ENCODE measurements at regions not wholly inside any gene's neighbourhood (a gene's known extent, or its start where the extent isn't known, plus 50 kb on each side); places are given as distances from the start of the nearest gene placed in this dataset.

DNA sequence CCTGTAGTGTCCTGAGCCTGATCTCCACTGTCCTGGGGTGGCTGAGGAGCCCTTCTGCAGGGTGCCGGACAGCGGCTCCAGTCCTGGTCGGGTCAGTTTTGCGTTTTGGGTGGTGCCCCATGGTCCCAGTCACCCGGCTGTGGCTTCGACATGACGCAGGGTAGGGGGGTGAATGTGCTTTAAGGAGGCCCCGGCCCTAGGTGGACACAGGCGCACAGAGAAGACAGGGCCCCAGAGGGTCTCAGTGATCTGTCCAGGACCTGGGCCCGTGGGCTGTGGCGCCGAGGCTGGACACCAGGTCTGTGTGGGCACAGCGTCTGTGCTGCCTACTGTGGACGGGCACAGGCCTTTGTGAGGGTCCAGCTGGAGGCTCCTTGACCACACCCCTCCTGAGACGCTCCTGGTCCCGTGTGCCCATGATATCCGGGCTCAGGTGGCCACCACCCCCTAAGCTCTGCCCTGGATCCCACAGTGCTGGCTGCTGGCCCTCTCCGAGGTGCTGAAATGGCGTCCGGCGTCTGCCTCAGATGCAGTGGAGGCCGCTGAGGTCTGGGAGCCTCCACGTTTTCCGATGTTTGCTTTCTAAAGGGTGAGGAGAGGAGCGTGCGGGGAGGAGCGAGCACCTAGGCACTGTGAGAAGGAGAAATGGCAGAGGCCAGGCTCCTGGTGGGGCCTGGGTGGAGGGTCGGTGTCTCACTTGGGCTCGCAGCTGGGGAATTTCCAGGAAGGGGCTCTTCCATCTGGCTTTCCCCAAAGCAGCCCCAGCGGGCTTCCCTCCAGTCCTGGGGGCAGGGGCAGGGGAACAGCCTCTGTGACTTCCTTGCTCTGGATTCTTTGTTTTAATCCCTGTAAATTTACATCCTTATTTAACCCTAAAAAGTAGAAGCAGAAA lies 56.1 kb upstream of the ACSF3 start:
- Histone ChIP-seq H3K4me1 (ENCODE audit: control insufficient read depth in 5 of 5, insufficient read depth in 5 of 5, low read length in 5 of 5) (peaks cover 0 to 2% (median 0%) of the 10 kb centered on the region in 5 donors), H3K27me3 (ENCODE audit: control insufficient read depth in 5 of 5, insufficient read depth in 4 of 5, low read length in 5 of 5) (peaks cover 32 to 73% (median 64%) of the 10 kb centered on the region in 5 donors), H3K36me3 (ENCODE audit: control insufficient read depth in 5 of 5, insufficient read depth in 5 of 5, low read length in 5 of 5) (no peaks in the 10 kb centered on the region), H3K4me3 (ENCODE audit: low read depth in 1 of 5, low read length in 5 of 5) (no peak overlapping the region), H3K9me3 (ENCODE audit: control insufficient read depth in 5 of 5, low read length in 5 of 5) (no peaks in the 10 kb centered on the region), H3K27ac (ENCODE audit: low read depth, low read length) (no peak overlapping the region), H3K9ac (ENCODE audit: low read length in 5 of 5) (no peak overlapping the region)

DNA sequence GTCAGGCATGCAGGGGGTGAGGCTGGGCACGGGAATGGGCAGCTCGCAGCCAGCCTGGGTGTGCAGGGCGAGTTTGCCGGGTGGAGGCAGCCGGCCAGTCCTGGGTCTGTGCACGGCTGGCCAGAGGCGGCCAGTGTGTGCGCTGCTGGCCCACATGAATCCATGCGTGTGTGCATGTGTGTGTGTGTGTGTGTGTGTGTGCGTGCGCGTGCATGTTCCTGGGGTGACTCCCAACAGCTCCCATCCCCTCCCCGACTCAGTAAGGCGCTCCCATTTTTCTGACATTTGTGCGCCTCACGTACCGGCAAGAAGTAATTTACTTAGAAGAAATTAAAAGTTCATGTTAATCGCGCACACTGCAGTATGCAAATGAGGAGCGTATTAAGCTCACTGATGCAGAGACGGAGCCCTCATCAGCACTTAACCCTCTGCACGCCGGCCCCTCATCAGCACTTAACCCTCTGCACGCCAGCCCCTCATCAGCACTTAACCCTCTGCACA lies 55.4 kb upstream of the ACSF3 start:
- Histone ChIP-seq H3K27ac (ENCODE audit: low read depth, low read length) (no peak overlapping the region), H3K27me3 (ENCODE audit: control insufficient read depth in 5 of 5, insufficient read depth in 4 of 5, low read length in 5 of 5) (peaks cover 32 to 73% (median 64%) of the 10 kb centered on the region in 5 donors), H3K4me3 (ENCODE audit: low read depth in 1 of 5, low read length in 5 of 5) (no peak overlapping the region), H3K36me3 (ENCODE audit: control insufficient read depth in 5 of 5, insufficient read depth in 5 of 5, low read length in 5 of 5) (no peaks in the 10 kb centered on the region), H3K9me3 (ENCODE audit: control insufficient read depth in 5 of 5, low read length in 5 of 5) (no peaks in the 10 kb centered on the region), H3K9ac (ENCODE audit: low read length in 5 of 5) (no peak overlapping the region), H3K4me1 (ENCODE audit: control insufficient read depth in 5 of 5, insufficient read depth in 5 of 5, low read length in 5 of 5) (peaks cover 0 to 2% (median 0%) of the 10 kb centered on the region in 5 donors)

DNA sequence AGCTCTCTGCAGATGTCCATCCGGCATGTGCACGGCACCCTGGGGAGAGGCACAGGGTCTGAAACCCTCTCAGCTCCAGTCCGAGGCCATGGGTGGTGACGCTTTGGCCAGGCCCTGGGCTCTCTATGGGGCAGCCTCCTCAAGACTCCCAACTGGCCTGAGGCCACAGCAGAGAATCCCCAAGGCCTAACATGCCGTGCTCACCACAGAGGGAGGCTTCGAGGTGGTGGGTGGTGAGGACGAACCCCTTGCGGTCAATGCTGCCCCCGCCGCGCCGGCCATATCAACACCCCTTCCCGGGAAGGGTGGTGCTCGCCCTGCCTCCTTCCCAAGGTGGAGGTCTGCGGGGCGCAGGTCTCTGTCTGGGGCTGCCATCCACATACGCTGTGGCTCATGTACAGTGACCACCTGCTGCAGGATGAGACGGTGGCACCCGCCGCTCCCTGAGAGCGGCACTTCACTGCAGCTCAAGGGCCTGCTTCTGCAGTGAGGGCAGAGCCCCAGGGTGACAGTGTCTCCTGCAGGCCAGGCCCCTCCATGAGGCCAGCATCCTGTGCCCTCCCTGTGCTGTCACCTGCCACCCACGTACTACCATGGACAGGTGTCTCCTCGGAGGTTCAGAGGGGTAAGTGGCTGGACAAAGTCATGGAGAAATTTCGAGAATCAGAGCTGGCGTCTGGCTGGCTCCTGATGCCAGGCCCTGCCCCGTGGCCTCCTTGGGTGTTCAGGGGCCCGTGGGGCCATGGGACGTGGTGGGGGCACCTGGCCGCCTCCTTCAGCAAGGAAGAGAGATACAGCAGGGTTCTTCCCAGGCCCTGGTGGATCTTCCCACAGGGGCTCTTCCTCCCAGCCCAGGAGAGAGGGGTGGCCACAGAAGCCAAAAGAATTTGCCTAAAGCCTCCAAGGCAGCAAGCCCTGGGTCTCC lies 54.6 kb upstream of the ACSF3 start:
- Histone ChIP-seq H3K9me3 (ENCODE audit: control insufficient read depth in 5 of 5, low read length in 5 of 5) (no peaks in the 10 kb centered on the region), H3K36me3 (ENCODE audit: control insufficient read depth in 5 of 5, insufficient read depth in 5 of 5, low read length in 5 of 5) (no peaks in the 10 kb centered on the region), H3K27ac (ENCODE audit: low read depth, low read length) (no peak overlapping the region), H3K27me3 (ENCODE audit: control insufficient read depth in 5 of 5, insufficient read depth in 4 of 5, low read length in 5 of 5) (peaks cover 30 to 73% (median 61%) of the 10 kb centered on the region in 5 donors), H3K9ac (ENCODE audit: low read length in 5 of 5) (no peak overlapping the region), H3K4me3 (ENCODE audit: low read depth in 1 of 5, low read length in 5 of 5) (no peak overlapping the region), H3K4me1 (ENCODE audit: control insufficient read depth in 5 of 5, insufficient read depth in 5 of 5, low read length in 5 of 5) (peaks cover 0 to 1% (median 0%) of the 10 kb centered on the region in 5 donors)

GRCh38 chr16:89039756-89040155 lies 53.9 kb upstream of the ACSF3 start:
- no peak overlapping the region for H3K9ac ChIP-seq (ENCODE audit: low read length in 5 of 5)
- no peak overlapping the region for H3K27ac ChIP-seq (ENCODE audit: low read depth, low read length)
- H3K27me3 ChIP-seq (ENCODE audit: control insufficient read depth in 5 of 5, insufficient read depth in 4 of 5, low read length in 5 of 5), result peaks cover 33 to 73% (median 59%) of the 10 kb centered on the region in 5 donors
- no peak overlapping the region for H3K4me3 ChIP-seq (ENCODE audit: low read depth in 1 of 5, low read length in 5 of 5)
- no peaks in the 10 kb centered on the region for H3K36me3 ChIP-seq (ENCODE audit: control insufficient read depth in 5 of 5, insufficient read depth in 5 of 5, low read length in 5 of 5)
- no peaks in the 10 kb centered on the region for H3K9me3 ChIP-seq (ENCODE audit: control insufficient read depth in 5 of 5, low read length in 5 of 5)
- H3K4me1 ChIP-seq (ENCODE audit: control insufficient read depth in 5 of 5, insufficient read depth in 5 of 5, low read length in 5 of 5), result no peaks in the 10 kb centered on the region

- Histone ChIP-seq H3K27me3 (ENCODE audit: control insufficient read depth in 5 of 5, insufficient read depth in 4 of 5, low read length in 5 of 5) (peaks cover 34 to 77% (median 58%) of the 10 kb centered on the region in 5 donors), H3K9ac (ENCODE audit: low read length in 5 of 5) (no peak overlapping the region), H3K36me3 (ENCODE audit: control insufficient read depth in 5 of 5, insufficient read depth in 5 of 5, low read length in 5 of 5) (no peaks in the 10 kb centered on the region), H3K9me3 (ENCODE audit: control insufficient read depth in 5 of 5, low read length in 5 of 5) (no peaks in the 10 kb centered on the region), H3K4me1 (ENCODE audit: control insufficient read depth in 5 of 5, insufficient read depth in 5 of 5, low read length in 5 of 5) (no peaks in the 10 kb centered on the region), H3K27ac (ENCODE audit: low read depth, low read length) (no peak overlapping the region), H3K4me3 (ENCODE audit: low read depth in 1 of 5, low read length in 5 of 5) (no peak overlapping the region)
Measured at GRCh38 chr16:89040391-89040790, 53.3 kb upstream of the ACSF3 start.

DNA sequence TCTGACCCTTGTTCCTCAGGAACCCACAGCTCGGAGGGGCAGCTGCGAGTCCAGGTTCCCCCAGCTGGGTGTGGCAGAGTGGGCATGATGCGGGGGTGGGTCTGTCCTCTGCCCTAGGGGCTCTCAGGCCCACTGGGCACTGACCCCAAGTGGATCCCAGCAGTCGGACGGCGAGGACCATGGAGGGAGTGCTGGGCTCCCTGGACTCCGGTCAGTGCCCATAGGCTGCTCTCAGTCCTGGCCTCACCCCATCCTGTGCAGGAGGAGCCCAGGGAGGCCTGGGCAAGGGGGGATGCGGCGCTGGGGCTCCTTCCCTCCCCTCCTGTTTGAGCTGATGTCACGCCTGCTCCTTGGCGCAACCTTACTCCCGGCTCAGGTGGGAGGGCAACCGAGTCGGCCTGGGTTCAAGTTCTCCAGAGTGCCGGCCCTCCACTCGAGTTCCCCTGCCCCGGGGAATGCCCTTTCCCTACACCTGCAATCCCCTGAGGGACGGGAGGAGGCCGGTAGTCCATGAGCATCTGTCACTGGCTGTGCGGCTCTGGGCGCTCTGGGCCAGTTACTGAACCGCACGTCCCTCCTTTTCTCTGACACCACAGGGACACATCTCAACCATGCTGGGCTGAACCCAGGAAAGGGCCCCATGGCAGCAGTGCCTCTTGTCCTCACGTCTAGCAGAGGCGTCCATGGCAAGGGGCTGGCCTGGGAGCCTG lies 52.6 kb upstream of the ACSF3 start:
- Histone ChIP-seq H3K9ac (ENCODE audit: low read length in 5 of 5) (no peak overlapping the region), H3K4me1 (ENCODE audit: control insufficient read depth in 5 of 5, insufficient read depth in 5 of 5, low read length in 5 of 5) (no peaks in the 10 kb centered on the region), H3K27ac (ENCODE audit: low read depth, low read length) (no peak overlapping the region), H3K36me3 (ENCODE audit: control insufficient read depth in 5 of 5, insufficient read depth in 5 of 5, low read length in 5 of 5) (no peaks in the 10 kb centered on the region), H3K9me3 (ENCODE audit: control insufficient read depth in 5 of 5, low read length in 5 of 5) (no peaks in the 10 kb centered on the region), H3K27me3 (ENCODE audit: control insufficient read depth in 5 of 5, insufficient read depth in 4 of 5, low read length in 5 of 5) (peaks cover 34 to 71% (median 57%) of the 10 kb centered on the region in 5 donors), H3K4me3 (ENCODE audit: low read depth in 1 of 5, low read length in 5 of 5) (no peak overlapping the region)

- peaks cover 35 to 65% (median 56%) of the 10 kb centered on the region in 5 donors for H3K27me3 ChIP-seq (ENCODE audit: control insufficient read depth in 5 of 5, insufficient read depth in 4 of 5, low read length in 5 of 5)
- H3K9ac ChIP-seq (ENCODE audit: low read length in 5 of 5), result no peak overlapping the region
- no peaks in the 10 kb centered on the region for H3K4me1 ChIP-seq (ENCODE audit: control insufficient read depth in 5 of 5, insufficient read depth in 5 of 5, low read length in 5 of 5)
- H3K4me3 ChIP-seq (ENCODE audit: low read depth in 1 of 5, low read length in 5 of 5), result no peak overlapping the region
- H3K27ac ChIP-seq (ENCODE audit: low read depth, low read length), result no peak overlapping the region
- no peaks in the 10 kb centered on the region for H3K36me3 ChIP-seq (ENCODE audit: control insufficient read depth in 5 of 5, insufficient read depth in 5 of 5, low read length in 5 of 5)
- H3K9me3 ChIP-seq (ENCODE audit: control insufficient read depth in 5 of 5, low read length in 5 of 5), result no peaks in the 10 kb centered on the region
Measured at GRCh38 chr16:89041571-89042481, 51.8 kb upstream of the ACSF3 start.

DNA sequence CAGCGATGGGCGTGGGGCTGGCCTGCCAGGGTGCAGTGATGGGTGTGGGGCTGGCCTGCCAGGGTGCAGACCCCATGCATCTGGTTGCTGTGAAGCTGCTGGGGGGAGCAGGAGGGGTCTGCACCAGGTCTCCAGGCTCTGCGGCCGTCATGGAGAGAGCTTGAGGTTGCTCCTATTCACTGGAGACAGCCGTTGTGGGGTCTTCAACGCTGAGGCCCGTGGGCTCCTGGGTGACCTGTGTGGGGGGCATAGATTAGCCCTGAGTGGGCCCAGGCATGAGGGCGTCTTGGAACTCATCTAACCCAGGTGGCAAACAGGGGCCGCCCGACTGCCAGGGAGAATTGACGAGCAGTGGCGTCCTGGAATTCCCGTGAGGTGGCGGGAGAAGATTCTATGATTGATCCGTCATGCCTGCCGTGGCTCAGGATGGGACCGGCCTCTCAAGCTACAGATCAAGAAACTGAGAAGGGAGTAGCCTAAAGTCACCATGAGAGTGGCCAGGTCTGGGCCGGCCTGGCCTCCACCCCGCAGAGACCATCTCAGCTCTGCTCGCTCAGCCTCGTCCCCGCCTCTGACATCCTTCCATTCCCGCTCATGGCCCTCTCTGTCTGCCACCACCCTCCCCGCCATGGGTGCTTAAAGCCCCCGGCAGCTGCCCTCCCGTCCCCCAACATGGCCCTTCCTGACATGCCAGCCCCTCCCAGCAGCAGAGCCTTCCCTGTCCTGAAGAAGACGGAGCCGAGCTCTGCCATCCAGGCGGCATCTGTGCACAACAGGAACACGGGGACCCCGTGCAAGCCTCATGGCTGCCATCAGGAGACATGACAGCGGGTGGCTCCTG lies 50.7 kb upstream of the ACSF3 start:
- H3K36me3 ChIP-seq (ENCODE audit: control insufficient read depth in 5 of 5, insufficient read depth in 5 of 5, low read length in 5 of 5), result no peaks in the 10 kb centered on the region
- no peaks in the 10 kb centered on the region for H3K9me3 ChIP-seq (ENCODE audit: control insufficient read depth in 5 of 5, low read length in 5 of 5)
- no peak overlapping the region for H3K27ac ChIP-seq (ENCODE audit: low read depth, low read length)
- H3K27me3 ChIP-seq (ENCODE audit: control insufficient read depth in 5 of 5, insufficient read depth in 4 of 5, low read length in 5 of 5), result peaks cover 38 to 64% (median 54%) of the 10 kb centered on the region in 5 donors
- H3K4me1 ChIP-seq (ENCODE audit: control insufficient read depth in 5 of 5, insufficient read depth in 5 of 5, low read length in 5 of 5), result no peaks in the 10 kb centered on the region
- H3K9ac ChIP-seq (ENCODE audit: low read length in 5 of 5), result no peak overlapping the region
- H3K4me3 ChIP-seq (ENCODE audit: low read depth in 1 of 5, low read length in 5 of 5), result no peak overlapping the region

Data from subcutaneous abdominal adipose tissue (tissue), 5 donors.